AG04449 (cell line): ENCODE measurements at regions not wholly inside any gene's neighbourhood (a gene's known extent, or its start where the extent isn't known, plus 50 kb on each side); places are given as distances from the start of the nearest gene placed in this dataset.

Experiments used
- CTCF ChIA-PET: fragments of 350-600 bp; formaldehyde crosslinking; extraction: SDS; loops from one replicate; lab custom pipeline; 2021; ENCODE audit warnings: antibody characterized with exemption; lab: Yijun Ruan, JAX
- POLR2A ChIA-PET: fragments of 400-600, 350-600 bp; formaldehyde crosslinking; extraction: SDS; loops from one replicate; lab custom pipeline; 2020; ENCODE audit warnings: antibody characterized with exemption, inconsistent platforms; lab: Yijun Ruan, JAX
- DNase-seq: peaks from one replicate; pipeline ENCODE4 v3.0.0-alpha.2; 2010; ENCODE audit warnings: low read depth, low spot score
- H3K4me3 ChIP-seq: 2 replicates; pipeline ENCODE4 v1.5.1; 2011; ENCODE audit warnings: low read depth, mild to moderate bottlenecking, control low read depth, low read length
- TF ChIP-seq, protein P1 (sequence below): IDR thresholded peaks from one replicate; pipeline ENCODE4 v1.5.1; 2011; ENCODE audit warnings: mild to moderate bottlenecking, moderate library complexity, low read length, control low read depth, inconsistent platforms; ENCODE audit not compliant: insufficient read depth; ENCODE audit errors: missing control alignments

DNA sequence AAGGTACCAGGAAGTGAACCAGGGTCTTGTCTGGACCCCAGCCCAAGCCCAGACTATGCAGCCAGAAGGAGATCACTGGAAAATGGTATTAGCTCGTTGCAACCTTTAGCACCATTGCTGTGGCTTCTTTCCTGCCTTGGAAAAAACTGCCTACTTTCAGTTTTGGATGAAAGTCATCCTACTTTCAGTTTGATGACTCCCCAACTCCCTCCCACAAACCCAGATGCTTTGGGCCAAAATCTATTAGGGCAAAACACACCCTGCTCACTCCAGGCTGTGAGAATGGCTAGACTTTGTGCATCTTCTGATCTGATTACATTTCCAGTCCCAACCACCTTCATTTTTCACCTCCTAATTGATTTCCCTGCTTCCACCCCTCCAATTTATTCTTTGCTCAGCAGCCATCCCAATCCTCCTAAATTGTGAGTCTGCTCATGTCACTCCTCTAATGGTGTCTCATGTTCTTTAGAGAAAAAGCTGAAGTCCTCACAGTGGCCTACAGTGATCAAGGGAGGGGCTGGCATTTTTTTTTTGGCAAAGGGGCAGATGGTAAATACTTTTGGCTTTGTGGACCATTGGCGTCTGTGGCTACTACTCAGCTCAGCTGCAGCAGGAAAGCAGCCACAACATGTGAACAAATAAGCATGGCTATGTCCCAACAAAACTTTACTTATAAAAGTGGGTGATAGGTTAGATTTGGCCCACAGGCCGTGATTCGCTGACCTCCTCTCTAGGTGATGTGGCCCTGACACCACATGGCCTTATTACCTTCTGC is 368.7 kb downstream of the SLC4A3 start:
- POLR2A ChIA-PET, result no interaction called here

DNA sequence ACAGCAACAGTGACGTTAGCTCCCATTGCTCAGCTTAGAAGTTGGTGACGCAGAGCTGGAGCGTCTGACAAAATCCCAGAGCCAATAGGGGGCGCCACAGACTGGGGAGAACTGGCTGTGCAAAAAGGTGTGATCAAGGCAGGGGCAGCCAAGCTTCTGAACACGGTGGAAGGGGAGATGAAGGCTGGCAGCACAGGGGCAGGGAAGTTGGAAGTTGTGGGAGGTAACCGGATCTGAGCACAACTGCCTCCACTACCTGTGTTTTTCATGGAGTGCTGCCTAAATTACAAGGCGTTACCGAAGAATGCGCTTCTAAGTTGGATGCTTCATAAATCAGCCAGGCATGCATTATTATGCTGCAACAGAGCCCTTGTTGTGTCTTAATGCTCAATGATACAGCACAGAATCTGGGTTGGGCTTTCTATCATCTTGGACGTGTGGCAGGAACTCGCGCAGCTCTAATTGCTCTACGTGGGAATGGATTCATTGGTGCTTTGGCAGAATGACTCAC is 370.0 kb downstream of the SLC4A3 start:
- ChIA-PET POLR2A (no interaction called here), CTCF (interaction anchor here (0.9 to 4.3 kb wide), 7 partner anchors 9 to 688 kb away, joined by 3 to 13 read pairs (median 5); no protein-coding TSS in a partner anchor)
- H3K4me3 ChIP-seq, result no peak overlapping the region
- DNase-seq, result no peak
- TF ChIP-seq, protein P1, sequence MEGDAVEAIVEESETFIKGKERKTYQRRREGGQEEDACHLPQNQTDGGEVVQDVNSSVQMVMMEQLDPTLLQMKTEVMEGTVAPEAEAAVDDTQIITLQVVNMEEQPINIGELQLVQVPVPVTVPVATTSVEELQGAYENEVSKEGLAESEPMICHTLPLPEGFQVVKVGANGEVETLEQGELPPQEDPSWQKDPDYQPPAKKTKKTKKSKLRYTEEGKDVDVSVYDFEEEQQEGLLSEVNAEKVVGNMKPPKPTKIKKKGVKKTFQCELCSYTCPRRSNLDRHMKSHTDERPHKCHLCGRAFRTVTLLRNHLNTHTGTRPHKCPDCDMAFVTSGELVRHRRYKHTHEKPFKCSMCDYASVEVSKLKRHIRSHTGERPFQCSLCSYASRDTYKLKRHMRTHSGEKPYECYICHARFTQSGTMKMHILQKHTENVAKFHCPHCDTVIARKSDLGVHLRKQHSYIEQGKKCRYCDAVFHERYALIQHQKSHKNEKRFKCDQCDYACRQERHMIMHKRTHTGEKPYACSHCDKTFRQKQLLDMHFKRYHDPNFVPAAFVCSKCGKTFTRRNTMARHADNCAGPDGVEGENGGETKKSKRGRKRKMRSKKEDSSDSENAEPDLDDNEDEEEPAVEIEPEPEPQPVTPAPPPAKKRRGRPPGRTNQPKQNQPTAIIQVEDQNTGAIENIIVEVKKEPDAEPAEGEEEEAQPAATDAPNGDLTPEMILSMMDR, result peak; percentile 48

More for the DNA sequence above, 368.7 kb downstream of the SLC4A3 start:
- no peak for DNase-seq
- CTCF ChIA-PET, result interaction anchor here (0.7 to 4.3 kb wide), 6 partner anchors 10 to 259 kb away, joined by 3 to 13 read pairs (median 5); no protein-coding TSS in a partner anchor
- TF ChIP-seq, protein P1, result no peak
- H3K4me3 ChIP-seq, result no peak overlapping the region

- TF ChIP-seq, protein P1, result peak; percentile 57
- CTCF ChIA-PET, result interaction anchor here (0.7 to 4.3 kb wide), 6 partner anchors 10 to 268 kb away, joined by 3 to 13 read pairs (median 5); no protein-coding TSS in a partner anchor
- POLR2A ChIA-PET, result no interaction called here
- no peak overlapping the region for H3K4me3 ChIP-seq
- no peak for DNase-seq
These were observed 370.7 kb downstream of the SLC4A3 start for GRCh38 chr2:219998107-219998506.

- DNase-seq, result no peak
- ChIA-PET POLR2A (no interaction called here), CTCF (interaction anchor here (0.7 to 4.3 kb wide), 5 partner anchors 10 to 268 kb away, joined by 3 to 13 read pairs (median 5); no protein-coding TSS in a partner anchor)
- TF ChIP-seq, protein P1, result no peak
- H3K4me3 ChIP-seq, result no peak overlapping the region
These were observed 371.3 kb downstream of the SLC4A3 start for GRCh38 chr2:219998714-219999227.

DNA sequence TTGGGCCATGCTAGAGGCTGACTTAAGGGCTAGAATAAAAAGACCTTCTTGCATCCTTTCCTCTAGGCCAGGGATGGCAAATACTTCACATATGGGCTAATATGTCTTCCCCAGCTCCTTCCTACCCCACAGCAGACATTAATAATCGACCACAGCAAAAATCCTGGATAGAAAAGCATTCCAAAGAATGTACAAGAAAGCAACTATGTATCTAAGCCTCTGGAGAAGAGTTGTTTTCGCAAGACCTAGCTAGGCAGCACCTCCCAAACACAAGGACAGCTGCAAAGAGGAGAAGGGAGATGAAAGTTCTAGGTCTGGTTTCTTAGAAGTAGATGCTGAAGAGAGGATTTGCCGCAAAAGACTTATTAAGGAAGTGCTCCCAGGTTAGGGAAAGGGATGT is 372.6 kb downstream of the SLC4A3 start:
- ChIA-PET POLR2A (no interaction called here), CTCF (interaction anchor here (0.7 to 4.3 kb wide), 3 partner anchors 22 to 1573 kb away, joined by 3 to 13 read pairs (median 3); no protein-coding TSS in a partner anchor)
- no peak for DNase-seq
- H3K4me3 ChIP-seq, result no peak overlapping the region
- TF ChIP-seq, protein P1, result no peak

GRCh38 chr2:220000586-220000985 is 373.2 kb downstream of the SLC4A3 start:
- CTCF ChIA-PET, result interaction anchor here (0.7 to 4.3 kb wide), 2 partner anchors 22 to 103 kb away, joined by 3 to 13 read pairs; no protein-coding TSS in a partner anchor
- DNase-seq, result no peak
- no peak overlapping the region for H3K4me3 ChIP-seq
- POLR2A ChIA-PET, result no interaction called here
- TF ChIP-seq, protein P1, result no peak
